Ishikawa (cell line): ENCODE measurements at regions not wholly inside any gene's neighbourhood (a gene's known extent, or its start where the extent isn't known, plus 50 kb on each side); places are given as distances from the start of the nearest gene placed in this dataset.

Experiments
- CEBPB ChIP-seq: IDR thresholded peaks from 2 replicates; pipeline ENCODE4 v1.6.1; 2012
- CREB1 ChIP-seq: IDR thresholded peaks from 2 replicates; pipeline ENCODE4 v1.6.1; 2012; ENCODE audit warnings: low read depth
- EGR1 ChIP-seq: IDR thresholded peaks from 2 replicates; pipeline ENCODE4 v1.6.1; 2012
- EP300 ChIP-seq: IDR thresholded peaks from 2 replicates; pipeline ENCODE4 v1.6.1; 2012; ENCODE audit warnings: borderline replicate concordance
- FOXM1 ChIP-seq: IDR thresholded peaks from 2 replicates; pipeline ENCODE4 v1.6.1; 2012; ENCODE audit warnings: low read depth, borderline replicate concordance
- MAX ChIP-seq: IDR thresholded peaks from 2 replicates; pipeline ENCODE4 v1.6.1; 2012
- NFIC ChIP-seq: IDR thresholded peaks from 2 replicates; pipeline ENCODE4 v1.6.1; 2012
- RAD21 ChIP-seq: IDR thresholded peaks from 2 replicates; pipeline ENCODE4 v1.6.1; 2012; ENCODE audit warnings: low read depth
- REST ChIP-seq: IDR thresholded peaks from 2 replicates; pipeline ENCODE4 v1.6.1; 2012; ENCODE audit warnings: low read depth, mild to moderate bottlenecking
- TAF1 ChIP-seq: IDR thresholded peaks from 2 replicates; pipeline ENCODE4 v1.6.1; 2012; ENCODE audit warnings: low read depth, mild to moderate bottlenecking
- TCF12 ChIP-seq: IDR thresholded peaks from 2 replicates; pipeline ENCODE4 v1.6.1; 2012; ENCODE audit warnings: low read depth
- TEAD4 ChIP-seq: IDR thresholded peaks from 2 replicates; pipeline ENCODE4 v1.6.1; 2012
- USF1 ChIP-seq: IDR thresholded peaks from 2 replicates; pipeline ENCODE4 v1.6.1; 2012
- YY1 ChIP-seq: IDR thresholded peaks from 2 replicates; pipeline ENCODE4 v1.6.1; 2012; ENCODE audit warnings: low read depth
- ZBTB7A ChIP-seq: IDR thresholded peaks from 2 replicates; pipeline ENCODE4 v1.6.1; 2012; ENCODE audit warnings: low read depth

- TF ChIP-seq TAF1 (no peak), RAD21 (no peak), EP300 (no peak), TCF12 (no peak), YY1 (no peak), USF1 (no peak), ZBTB7A (no peak), TEAD4 (no peak), REST (no peak), EGR1 (no peak), MAX (no peak), CREB1 (no peak), NFIC (no peak), CEBPB (no peak), FOXM1 (no peak)
These were observed 207.1 kb downstream of the MAFB start for GRCh38 chr20:40481743-40482458.

GRCh38 chr20:40481337-40481736, 207.7 kb downstream of the MAFB start:
- no peak for TF ChIP-seq TCF12
- TF ChIP-seq CEBPB = no peak
- no peak for TF ChIP-seq USF1

- TF ChIP-seq EP300 (no peak), CREB1 (no peak), TCF12 (no peak)
These were observed 211.2 kb downstream of the MAFB start for GRCh38 chr20:40477805-40478204.

- TF ChIP-seq REST (no peak), CREB1 (no peak), FOXM1 (no peak), TAF1 (no peak), NFIC (no peak)
These were observed 212.6 kb downstream of the MAFB start for GRCh38 chr20:40476461-40476860.

- TF ChIP-seq YY1 (no peak), CREB1 (no peak), EGR1 (no peak), REST (no peak), CEBPB (no peak), MAX (no peak), TAF1 (no peak), RAD21 (no peak), NFIC (no peak), FOXM1 (no peak), EP300 (no peak), ZBTB7A (no peak), USF1 (no peak), TEAD4 (no peak), TCF12 (no peak)
These were observed 216.1 kb downstream of the MAFB start for GRCh38 chr20:40472905-40473304.
